Stimulated activated CD4-positive, alpha-beta T cell treated with anti-CD3 and anti-CD28 coated beads, Interleukin-12 subunit alpha, Interleukin-12 subunit beta, amount 100 ng/mL, for 4 hours (primary cell): ENCODE measurements at regions not wholly inside any gene's neighbourhood (a gene's known extent, or its start where the extent isn't known, plus 50 kb on each side); places are given as distances from the start of the nearest gene placed in this dataset.
"Not testable (repeated sequence)": the region's sequence is repeated elsewhere in the genome, so short reads cannot be mapped to it uniquely, and the experiment has no call there.

Experiments used
- DNase-seq: peaks from one replicate; pipeline ENCODE4 v3.0.0-alpha.2; 2020

- DNase-seq: not testable (repeated sequence)
Measured at GRCh38 chr1:146630302-146630701, 307.8 kb upstream of the NBPF12 start.

DNA sequence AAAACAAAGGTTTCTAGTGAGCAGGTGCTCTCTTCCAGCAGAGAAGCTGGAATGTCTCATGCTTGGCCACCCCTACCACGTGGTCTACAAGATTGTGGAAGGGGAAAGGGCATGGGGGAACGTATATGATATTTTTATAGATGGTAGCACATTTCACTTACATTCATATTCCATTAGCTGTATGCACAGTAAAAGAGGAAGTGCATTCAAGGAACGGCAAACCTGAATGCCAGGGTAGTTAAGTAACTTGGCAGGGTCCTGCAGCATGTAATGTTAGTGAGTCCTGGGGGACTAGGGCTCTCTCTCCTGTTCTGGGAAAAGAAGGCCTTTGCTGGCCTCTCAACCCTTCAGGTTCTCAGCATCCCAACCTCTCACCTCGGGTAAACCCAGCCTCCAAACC lies 319.5 kb upstream of the NBPF12 start:
- DNase-seq: not testable (repeated sequence)

DNA sequence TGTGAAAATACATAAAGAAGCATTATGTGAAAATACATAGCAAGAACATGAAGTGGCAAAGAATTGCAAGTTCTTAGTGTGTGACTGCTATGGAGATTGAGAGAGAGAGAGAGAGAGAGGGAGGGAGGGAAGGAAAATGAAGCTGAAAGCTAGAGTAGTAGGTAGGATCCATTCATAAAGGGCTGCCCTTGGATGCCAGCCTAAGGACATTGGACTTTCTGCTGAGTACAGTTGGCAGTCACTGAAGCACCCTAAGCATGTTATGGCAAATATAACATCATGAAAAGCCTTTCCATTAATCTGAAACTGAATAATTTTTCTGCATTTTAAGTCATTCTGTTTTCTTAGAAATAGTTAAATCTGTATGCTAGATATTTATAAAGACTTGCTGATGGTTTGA lies 333.4 kb upstream of the NBPF12 start:
- DNase-seq: not testable (repeated sequence)

- not testable (repeated sequence) for DNase-seq
Measured at GRCh38 chr1:146600720-146601307, 337.3 kb upstream of the NBPF12 start.

DNA sequence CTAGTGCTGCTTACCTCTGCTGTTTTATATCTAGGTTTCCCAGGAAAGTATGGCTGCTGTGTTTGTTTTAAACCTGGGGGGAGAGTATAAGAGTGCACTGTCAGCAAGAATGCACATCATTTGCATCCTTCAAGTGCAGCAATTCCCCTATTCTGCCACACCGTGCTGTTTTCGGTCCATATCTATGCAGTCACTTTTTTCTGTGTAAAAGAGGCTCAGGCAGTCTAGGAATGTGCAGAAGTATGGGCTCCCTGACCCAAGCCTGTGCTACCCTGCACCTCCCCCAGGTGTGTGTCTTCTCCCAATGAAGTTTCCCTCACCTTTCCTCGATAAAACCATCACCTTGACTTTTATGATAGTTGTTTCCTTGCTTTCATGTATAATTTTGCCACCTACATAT lies 338.2 kb upstream of the NBPF12 start:
- not testable (repeated sequence) for DNase-seq

- not testable (repeated sequence) for DNase-seq
Measured at GRCh38 chr1:146581229-146581628, 352.4 kb upstream of the NOTCH2NLA start.

DNA sequence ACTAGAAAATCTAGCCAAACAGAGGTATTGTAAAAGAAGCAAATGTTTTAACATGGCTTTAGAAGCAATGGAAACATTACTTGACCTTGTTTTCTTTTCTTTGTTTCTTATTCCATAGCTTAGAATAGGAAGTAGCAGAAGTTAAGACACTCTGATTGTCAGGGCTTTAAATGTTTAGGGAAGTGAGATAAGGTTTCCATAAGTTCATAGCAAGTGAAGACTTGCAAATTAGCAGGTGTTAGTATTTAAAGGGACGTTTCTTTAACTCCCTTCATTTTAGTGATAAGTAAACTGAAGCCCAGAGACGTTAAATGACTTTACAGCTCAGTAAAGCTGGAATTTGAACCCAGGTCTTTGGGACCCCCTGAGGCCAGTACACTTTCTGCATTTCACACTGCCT lies 338.7 kb upstream of the NOTCH2NLA start:
- not testable (repeated sequence) for DNase-seq

DNA sequence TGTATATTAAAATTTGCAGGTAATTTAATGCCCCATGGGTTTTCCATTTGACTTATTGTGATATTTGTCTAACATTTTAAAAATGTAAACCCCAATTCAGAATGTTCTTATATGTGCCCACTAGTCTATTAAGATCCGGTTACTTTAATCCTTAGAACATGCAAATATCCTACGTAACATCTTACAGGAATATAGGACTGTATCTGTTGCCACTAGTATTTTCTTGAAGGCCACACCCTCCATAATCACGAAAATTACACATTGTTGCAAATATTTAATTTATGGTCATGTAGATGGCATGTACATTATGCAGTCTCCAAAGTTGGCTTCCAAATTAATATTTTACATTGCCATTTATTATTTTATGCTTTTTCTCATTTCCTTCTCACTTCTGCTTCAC lies 329.2 kb upstream of the NOTCH2NLA start:
- not testable (repeated sequence) for DNase-seq

GRCh38 chr1:146556405-146556804 lies 327.6 kb upstream of the NOTCH2NLA start:
- not testable (repeated sequence) for DNase-seq

GRCh38 chr1:146552414-146552813 lies 323.6 kb upstream of the NOTCH2NLA start:
- DNase-seq: not testable (repeated sequence)

DNA sequence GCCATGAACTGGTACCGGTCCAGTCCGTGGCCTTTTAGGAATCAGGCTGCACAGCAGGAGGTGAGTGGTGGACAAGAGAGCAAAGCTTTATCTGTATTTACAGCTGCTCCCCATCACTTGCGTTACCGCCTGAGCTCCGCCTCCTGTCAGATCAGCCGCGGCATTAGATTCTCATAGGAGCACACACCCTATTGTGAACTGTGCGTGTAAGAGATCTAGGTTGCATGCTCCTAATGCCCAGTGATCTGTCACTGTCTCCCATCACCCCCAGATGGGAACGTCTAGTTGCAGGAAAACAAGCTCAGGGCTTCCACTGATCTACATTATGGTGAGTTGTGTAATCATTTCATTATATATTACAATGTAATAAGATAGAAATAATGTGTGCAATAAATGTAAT lies 319.9 kb upstream of the NOTCH2NLA start:
- not testable (repeated sequence) for DNase-seq

- DNase-seq: not testable (repeated sequence)
Measured at GRCh38 chr1:146546189-146546588, 317.4 kb upstream of the NOTCH2NLA start.

DNA sequence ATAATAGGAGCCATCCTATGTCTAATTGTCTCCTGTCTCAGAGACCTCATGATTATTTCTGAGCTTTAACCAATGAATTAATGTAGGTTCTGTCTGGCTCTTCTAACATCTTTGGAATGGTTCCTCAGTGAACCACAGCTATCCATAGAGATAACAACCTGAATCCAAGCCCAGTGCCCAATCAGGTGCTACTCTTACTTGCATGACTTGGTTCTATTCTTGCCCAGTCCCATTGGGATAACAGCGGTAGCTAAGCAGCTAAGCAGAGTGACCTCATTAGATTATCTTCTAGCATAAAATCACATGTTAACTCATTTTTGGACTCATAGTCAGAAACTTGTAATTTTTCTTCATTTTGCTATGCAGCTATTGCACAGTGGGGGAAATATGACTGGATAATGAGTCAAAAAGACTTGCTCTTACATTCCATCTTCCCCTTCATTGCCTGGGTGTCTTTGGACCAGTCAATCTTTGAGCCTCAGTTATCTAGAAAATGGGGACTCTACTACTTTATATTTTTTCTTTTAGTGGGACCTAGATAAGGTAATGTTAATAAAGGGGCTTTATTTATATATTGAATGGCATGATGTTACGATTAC lies 309.1 kb upstream of the NOTCH2NLA start:
- DNase-seq: not testable (repeated sequence)

- DNase-seq: not testable (repeated sequence)
Measured at GRCh38 chr1:146536028-146536427, 307.2 kb upstream of the NOTCH2NLA start.

- DNase-seq: not testable (repeated sequence)
Measured at GRCh38 chr1:146535575-146535974, 306.8 kb upstream of the NOTCH2NLA start.

DNA sequence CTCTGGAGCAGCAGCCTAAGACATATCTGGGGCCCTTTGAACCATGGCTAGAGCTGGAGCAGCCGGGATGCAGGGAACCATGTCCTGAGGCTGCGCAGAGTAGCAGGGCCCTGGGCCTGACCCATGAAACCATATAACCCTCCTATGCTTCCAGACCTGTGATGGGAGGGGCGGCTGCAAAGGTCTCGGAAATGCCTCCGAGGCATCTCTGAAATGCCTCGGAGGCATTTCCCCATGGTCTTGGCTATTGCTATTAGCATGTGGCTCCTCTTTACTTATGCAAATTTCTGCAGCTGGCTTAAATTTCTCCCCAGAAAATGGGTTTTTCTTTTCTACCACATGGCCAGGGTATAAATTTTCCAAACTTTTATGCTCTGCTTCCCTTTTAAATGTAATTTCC lies 302.1 kb upstream of the NOTCH2NLA start:
- DNase-seq: not testable (repeated sequence)

GRCh38 chr1:146522812-146523211 lies 294.0 kb upstream of the NOTCH2NLA start:
- not testable (repeated sequence) for DNase-seq

- not testable (repeated sequence) for DNase-seq
Measured at GRCh38 chr1:146522345-146522744, 293.5 kb upstream of the NOTCH2NLA start.

DNA sequence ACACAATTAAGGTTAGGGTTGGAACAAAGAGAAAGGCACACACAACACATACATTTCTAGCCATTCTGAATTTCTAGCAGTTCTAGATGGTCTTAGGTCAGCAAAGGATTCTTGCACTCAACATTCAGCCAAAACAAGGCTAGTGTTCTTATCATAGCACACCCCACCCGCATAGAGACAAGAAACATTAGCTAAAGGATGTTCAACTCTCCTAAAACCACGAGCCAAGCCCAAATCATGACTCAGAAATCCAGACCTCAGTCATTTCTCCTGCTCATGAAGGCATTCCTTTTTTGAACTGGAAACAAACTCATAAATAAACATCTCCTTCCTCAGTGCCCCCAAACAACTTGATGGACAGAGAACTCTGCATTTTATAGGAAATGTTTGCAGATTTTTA lies 293.0 kb upstream of the NOTCH2NLA start:
- not testable (repeated sequence) for DNase-seq

- DNase-seq: not testable (repeated sequence)
Measured at GRCh38 chr1:146513754-146514153, 284.9 kb upstream of the NOTCH2NLA start.

DNA sequence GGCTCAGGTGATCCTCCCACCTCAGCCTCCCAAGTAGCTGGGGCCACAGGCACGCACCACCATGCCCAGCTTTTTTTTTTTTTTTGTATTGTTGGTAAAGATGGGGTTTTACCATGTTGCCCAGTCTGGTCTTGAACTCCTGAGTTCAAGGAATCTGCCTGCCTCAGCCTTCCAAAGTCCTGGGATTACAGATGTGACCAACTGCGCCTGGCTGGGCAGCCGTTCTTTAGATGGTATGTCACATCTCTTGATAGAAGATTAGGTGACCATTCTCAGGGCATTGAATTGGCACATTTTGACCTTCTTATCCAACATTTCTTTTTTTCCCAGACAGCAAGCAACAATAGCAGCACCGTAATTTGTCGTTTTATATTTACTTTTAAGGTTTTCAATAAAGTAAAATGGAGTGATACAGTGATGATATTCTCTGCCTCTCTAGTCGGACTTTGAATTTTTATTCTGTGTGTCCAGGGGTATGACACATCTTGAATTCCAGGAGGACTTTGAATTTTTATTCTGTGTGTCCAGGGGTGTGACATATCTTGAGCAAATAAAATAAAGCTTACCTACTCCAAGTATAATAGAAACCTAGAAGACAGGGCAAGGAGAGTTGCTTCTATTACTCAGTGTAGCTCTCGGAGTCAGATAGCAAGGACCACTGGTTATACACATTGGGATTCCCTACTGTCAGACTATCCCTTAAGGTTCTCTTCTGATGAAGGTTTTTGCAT lies 282.4 kb upstream of the NOTCH2NLA start:
- DNase-seq: not testable (repeated sequence)

DNA sequence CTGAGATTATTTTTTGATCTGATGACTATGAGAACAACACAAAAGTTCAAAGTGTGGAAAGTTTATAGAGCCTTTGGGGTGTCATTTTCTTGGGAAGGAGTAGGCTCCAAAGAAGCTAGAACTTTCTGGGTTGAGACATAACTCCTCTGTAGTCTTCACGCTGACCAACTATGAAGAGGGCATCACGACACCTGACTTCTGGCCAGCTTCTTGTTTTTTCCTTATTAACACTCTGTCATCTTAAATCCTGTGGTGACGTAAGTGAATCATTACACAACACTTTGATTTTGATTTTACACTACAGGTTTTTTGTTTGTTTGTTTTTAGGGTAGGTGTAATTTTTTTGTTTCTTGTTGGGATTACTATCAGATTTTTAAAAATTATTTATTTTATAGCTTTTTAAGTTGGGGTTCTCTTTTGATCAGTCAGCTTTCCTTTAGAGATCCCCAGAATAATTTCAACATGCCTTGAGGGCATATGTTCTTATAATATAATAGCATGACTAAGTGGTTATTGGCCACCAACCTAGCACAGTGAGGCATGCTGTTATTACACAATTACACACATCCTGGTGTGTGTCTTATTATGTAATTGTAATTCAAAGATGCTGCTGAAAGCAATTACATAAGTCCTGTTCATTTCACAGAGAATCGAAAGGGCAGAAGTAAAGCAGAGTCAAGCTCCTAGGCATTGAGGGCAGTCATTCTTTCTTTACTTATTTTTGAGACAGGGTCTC lies 281.6 kb upstream of the NOTCH2NLA start:
- DNase-seq: not testable (repeated sequence)

DNA sequence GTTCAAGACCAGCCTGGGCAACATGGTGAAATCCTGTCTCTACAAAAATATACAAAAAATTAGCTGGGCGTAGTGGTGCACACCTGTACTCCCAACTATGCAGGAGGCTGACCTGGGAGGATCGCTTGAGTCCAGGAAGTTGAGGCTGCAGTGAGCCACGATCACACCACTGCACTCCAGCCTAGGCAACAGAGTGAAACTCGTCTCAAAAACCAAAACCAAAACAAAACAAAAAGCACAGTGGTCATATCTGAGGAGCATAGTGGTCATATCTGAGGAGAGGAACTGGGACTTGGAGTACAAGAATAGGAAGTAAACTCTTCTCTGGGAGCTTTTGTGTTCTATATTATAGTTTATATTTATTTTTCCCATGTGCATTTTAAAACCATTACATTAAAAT lies 275.3 kb upstream of the NOTCH2NLA start:
- DNase-seq: not testable (repeated sequence)
